Pancreas (tissue), 10 donors: ENCODE measurements at regions not wholly inside any gene's neighbourhood (a gene's known extent, or its start where the extent isn't known, plus 50 kb on each side); places are given as distances from the start of the nearest gene placed in this dataset.

Source experiments
- ATAC-seq, 4 donors: fragments of 200-7000 bp; cut with Tn5 transposase; one replicate each; pipeline versions ENCODE4 v1.8.0 to v1.9.1; 2020; ENCODE audit warnings: mild to moderate bottlenecking in 4 of 4, moderate library complexity in 4 of 4
- DNase-seq, 6 donors: peaks; one replicate each; pipeline ENCODE4 v3.0.0-alpha.2; 2020
- FAIRE-seq: peaks from 2 replicates; lab custom pipeline; 2012; peaks lifted over from hg19 to GRCh38; lab: Jason Lieb, UNC
- H3K27ac ChIP-seq, 4 donors: fragments of 200-600 bp; sonication (generic); 1 replicate in 3 of 4; 2 replicates in 1 of 4; pipeline versions ENCODE4 v1.5.0 to v1.8.0; 2020
- H3K27me3 ChIP-seq, 4 donors: fragments of 200-600 bp; one replicate each; pipeline ENCODE4 v1.8.0; 2021
- H3K36me3 ChIP-seq, 3 donors: fragments of 200-600 bp; sonication (generic) in 1 of 3; one replicate each; pipeline versions ENCODE4 v1.5.0 to v1.8.0; 2020 to 2021
- H3K4me1 ChIP-seq, 3 donors: fragments of 200-600 bp; one replicate each; pipeline ENCODE4 v1.8.0; 2021
- H3K4me3 ChIP-seq, 4 donors: fragments of 200-600 bp; sonication (generic) in 2 of 4; one replicate each; pipeline versions ENCODE4 v1.5.0 to v1.8.0; 2020 to 2021
- H3K9me3 ChIP-seq, 4 donors: fragments of 200-600 bp; one replicate each; pipeline ENCODE4 v1.8.0; 2021
- CTCF ChIP-seq, 4 donors: fragments of 200-600 bp; sonication (generic) in 3 of 4; IDR thresholded peaks; one replicate each; pipeline versions ENCODE4 v1.5.0 to v1.8.0; 2021; ENCODE audit warnings: antibody characterized with exemption in 4 of 4
- WGBS, 2 donors: extraction: QIAGEN DNeasy Blood & Tissue Kit; methylation state at CpG; one replicate each; pipeline ENCODE4 v1.1.7; 2013; 5-methylcytosine and 5-hydroxymethylcytosine counted together
- intact Hi-C, 3 donors: fragments of 100-400 bp; cut with DNase I; formaldehyde crosslinking; loops; one replicate each; pipeline versions ENCODE4 v1.11.1 to v1.14.2; 2022
- donor health status: healthy with polysubstance abuse.
- donor health status: DM: no; HTN: no; CAD: no; lungs with moderate emphysema.
- donor health status: DM: no; HTN: no; CAD: no.
- donor health status: control.
- donor health status: control.
- donor health status: Bipolar disorder and iron deficiency.
- donor health status: DM: yes; HTN: yes; CAD: no.
- donor health status: DM: no; HTN: no; CAD: no.
- donor health status: DM: no; HTN: no; CAD: no.
- donor health status: DM: yes; HTN: yes; CAD: no.

GRCh38 chr7:114099337-114099736, 180.5 kb upstream of the PPP1R3A start:
- FAIRE-seq: no peak
- no peak for TF ChIP-seq CTCF (IDR thresholded peaks at IDR 0.05)
- no peaks in the 10 kb centered on the region for H3K9me3 ChIP-seq
- H3K36me3 ChIP-seq: no peaks in the 10 kb centered on the region
- no peak overlapping the region for H3K27ac ChIP-seq
- H3K4me1 ChIP-seq: peaks cover 8 to 15% (median 8%) of the 10 kb centered on the region in 3 donors
- intact Hi-C loops: no loop called here
- ATAC-seq: no peak
- no peak overlapping the region for H3K4me3 ChIP-seq
- WGBS, 2 donors: 81 to 84% methylated on average over 3 of the region's 3 CpGs
- DNase-seq: no peak
- no peaks in the 10 kb centered on the region for H3K27me3 ChIP-seq

- H3K4me3 ChIP-seq: no peak overlapping the region
- no peaks in the 10 kb centered on the region for H3K9me3 ChIP-seq
- intact Hi-C loops: no loop called here
- no peaks in the 10 kb centered on the region for H3K27me3 ChIP-seq
- H3K36me3 ChIP-seq: no peaks in the 10 kb centered on the region
- FAIRE-seq: no peak
- 91 to 92% methylated on average over 4 of the region's 4 CpGs for WGBS, 2 donors
- no peak overlapping the region for H3K27ac ChIP-seq
- TF ChIP-seq CTCF (IDR thresholded peaks at IDR 0.05): no peak
- ATAC-seq: no peak
- DNase-seq: no peak
- H3K4me1 ChIP-seq: peaks cover 0 to 8% (median 7%) of the 10 kb centered on the region in 3 donors
Observed at GRCh38 chr7:114095885-114096284, 177.1 kb upstream of the PPP1R3A start.

GRCh38 chr7:114088470-114088940, 169.7 kb upstream of the PPP1R3A start:
- 19 to 27% methylated on average over 2 of the region's 2 CpGs for WGBS, 2 donors
- intact Hi-C loops: loop anchor here in 1 of 3 donors (10.0 kb wide), 1 partner anchor 316 kb away; no protein-coding TSS in a partner anchor
- no peak for TF ChIP-seq CTCF (IDR thresholded peaks at IDR 0.05)
- ATAC-seq (no peak), FAIRE-seq (peak; percentile 83), DNase-seq (no peak)
- Histone ChIP-seq H3K4me1 (peaks cover 10 to 31% (median 23%) of the 10 kb centered on the region in 3 donors), H3K27ac (peak overlapping the region in 3 of 4 donors; percentile 85 to 97 (median 97)), H3K36me3 (no peaks in the 10 kb centered on the region), H3K27me3 (peaks cover 0 to 4% (median 0%) of the 10 kb centered on the region in 4 donors), H3K4me3 (peak overlapping the region in 3 of 4 donors; percentile 6 to 71 (median 62)), H3K9me3 (no peaks in the 10 kb centered on the region)

- 8% methylated on average over 30 to 32 of the region's 32 CpGs for WGBS, 2 donors
- intact Hi-C loops: loop anchor here in 1 of 3 donors (10.0 kb wide), 1 partner anchor 317 kb away; no protein-coding TSS in a partner anchor
- Histone ChIP-seq H3K36me3 (no peaks in the 10 kb centered on the region), H3K27me3 (peaks cover 0 to 4% (median 0%) of the 10 kb centered on the region in 4 donors), H3K4me1 (peaks cover 10 to 33% (median 23%) of the 10 kb centered on the region in 3 donors), H3K4me3 (peak overlapping the region in 3 of 4 donors; percentile 49 to 71 (median 62)), H3K27ac (peak overlapping the region; percentile 51 to 97 (median 91)), H3K9me3 (no peaks in the 10 kb centered on the region)
- FAIRE-seq (no peak), ATAC-seq (peak in 1 of 4 donors; percentile 1), DNase-seq (peak; percentile 23 to 60 (median 39))
- no peak for TF ChIP-seq CTCF (IDR thresholded peaks at IDR 0.05)
Observed at GRCh38 chr7:114087653-114088469, 169.1 kb upstream of the PPP1R3A start.
